Upper lobe of left lung (tissue), 6 donors: ENCODE measurements at regions not wholly inside any gene's neighbourhood (a gene's known extent, or its start where the extent isn't known, plus 50 kb on each side); places are given as distances from the start of the nearest gene placed in this dataset.

Source experiments
- ATAC-seq, 2 donors: fragments of 200-7000 bp; cut with Tn5 transposase; one replicate each; pipeline ENCODE4 v1.9.1; 2022; ENCODE audit warnings: mild to moderate bottlenecking in 2 of 2, moderate library complexity in 2 of 2; ENCODE audit not compliant: low FRiP score in 2 of 2
- DNase-seq, 2 donors: peaks; one replicate each; pipeline ENCODE4 v3.0.0-alpha.2; 2019 to 2020
- H3K27ac ChIP-seq, 4 donors: fragments of 200-600 bp; sonication (generic); one replicate each; pipeline ENCODE4 v1.5.1; 2016 to 2019
- H3K27me3 ChIP-seq, 4 donors: fragments of 200-600 bp; sonication (generic); one replicate each; pipeline ENCODE4 v1.5.1; 2017 to 2019
- H3K36me3 ChIP-seq, 4 donors: fragments of 200-600 bp; sonication (generic); one replicate each; pipeline ENCODE4 v1.5.1; 2016 to 2019
- H3K4me1 ChIP-seq, 4 donors: fragments of 200-600 bp; sonication (generic); one replicate each; pipeline ENCODE4 v1.5.1; 2018 to 2019
- H3K4me3 ChIP-seq, 4 donors: fragments of 200-600 bp; sonication (generic); one replicate each; pipeline ENCODE4 v1.5.1; 2017 to 2019; ENCODE audit warnings: mild to moderate bottlenecking in 2 of 4, moderate library complexity in 1 of 4
- H3K9me3 ChIP-seq, 4 donors: fragments of 200-600 bp; sonication (generic); one replicate each; pipeline ENCODE4 v1.5.1; 2018 to 2019
- EP300 ChIP-seq, 4 donors: sonication (generic); formaldehyde crosslinking; IDR thresholded peaks; one replicate each; pipeline ENCODE4 v1.5.1; 2017; ENCODE audit warnings: antibody characterized with exemption in 4 of 4, control low read depth in 2 of 4
- POLR2A ChIP-seq, 4 donors: fragments of 450-650 bp; IDR thresholded peaks; one replicate each; pipeline ENCODE4 v1.5.1; 2016 to 2017; ENCODE audit warnings: antibody characterized with exemption in 4 of 4, mild to moderate bottlenecking in 2 of 4
- POLR2AphosphoS5 ChIP-seq, 2 donors: sonication (generic); formaldehyde crosslinking; IDR thresholded peaks; one replicate each; pipeline ENCODE4 v1.5.1; 2017; ENCODE audit warnings: antibody characterized with exemption in 2 of 2
- WGBS, 2 donors: methylation state at CpG; one replicate each; pipeline ENCODE4 v1.1.5; 2017 to 2018; 5-methylcytosine and 5-hydroxymethylcytosine counted together
- TF ChIP-seq, protein P1 (sequence below), 6 experiments: fragments of 450-650 bp in 4 of 6; fragments of 200-600 bp in 2 of 6; sonication (generic) in 2 of 6; IDR thresholded peaks; one replicate each; pipeline ENCODE4 v1.5.1; 2016 to 2019; ENCODE audit warnings: antibody characterized with exemption in 6 of 6
- donor health status: DM: no; HTN: no; CAD: no; lungs with moderate emphysema.
- donor health status: DM: no; HTN: yes; CAD: no; lungs with severe emphysema.

DNA sequence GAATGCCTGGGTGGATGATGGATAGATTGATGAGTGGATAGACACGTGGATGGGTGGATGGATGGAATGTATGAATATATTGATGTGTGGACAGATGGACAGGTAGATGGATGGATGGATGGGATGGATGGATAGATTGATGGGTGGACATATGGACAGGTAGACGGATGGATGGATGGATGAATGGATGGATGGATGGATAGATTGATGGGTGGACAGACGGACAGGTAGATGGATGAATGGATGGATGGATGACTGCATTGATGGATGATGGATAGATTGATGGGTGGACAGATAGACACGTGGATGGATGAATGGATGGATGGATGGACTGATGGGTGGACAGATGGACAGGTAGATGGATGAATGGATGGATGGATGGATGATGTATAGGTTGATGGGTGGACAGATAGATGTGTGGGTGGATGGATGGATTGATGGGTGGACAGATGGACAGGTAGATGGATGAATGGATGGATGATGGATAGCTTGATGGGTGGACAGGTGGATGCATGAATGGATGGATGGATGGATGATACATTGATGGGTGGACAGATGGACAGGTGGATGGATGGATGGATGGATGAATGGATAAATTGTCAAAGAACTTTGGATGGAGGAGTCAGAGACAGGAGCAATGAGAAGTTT is 171.4 kb upstream of the AFDN start:
- TF ChIP-seq POLR2AphosphoS5 (IDR thresholded peaks at IDR 0.05): no peak
- no peak for TF ChIP-seq POLR2A (IDR thresholded peaks at IDR 0.05)
- TF ChIP-seq, protein P1, sequence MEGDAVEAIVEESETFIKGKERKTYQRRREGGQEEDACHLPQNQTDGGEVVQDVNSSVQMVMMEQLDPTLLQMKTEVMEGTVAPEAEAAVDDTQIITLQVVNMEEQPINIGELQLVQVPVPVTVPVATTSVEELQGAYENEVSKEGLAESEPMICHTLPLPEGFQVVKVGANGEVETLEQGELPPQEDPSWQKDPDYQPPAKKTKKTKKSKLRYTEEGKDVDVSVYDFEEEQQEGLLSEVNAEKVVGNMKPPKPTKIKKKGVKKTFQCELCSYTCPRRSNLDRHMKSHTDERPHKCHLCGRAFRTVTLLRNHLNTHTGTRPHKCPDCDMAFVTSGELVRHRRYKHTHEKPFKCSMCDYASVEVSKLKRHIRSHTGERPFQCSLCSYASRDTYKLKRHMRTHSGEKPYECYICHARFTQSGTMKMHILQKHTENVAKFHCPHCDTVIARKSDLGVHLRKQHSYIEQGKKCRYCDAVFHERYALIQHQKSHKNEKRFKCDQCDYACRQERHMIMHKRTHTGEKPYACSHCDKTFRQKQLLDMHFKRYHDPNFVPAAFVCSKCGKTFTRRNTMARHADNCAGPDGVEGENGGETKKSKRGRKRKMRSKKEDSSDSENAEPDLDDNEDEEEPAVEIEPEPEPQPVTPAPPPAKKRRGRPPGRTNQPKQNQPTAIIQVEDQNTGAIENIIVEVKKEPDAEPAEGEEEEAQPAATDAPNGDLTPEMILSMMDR (IDR thresholded peaks at IDR 0.05): no peak
- TF ChIP-seq EP300 (IDR thresholded peaks at IDR 0.05): no peak
- no peaks in the 10 kb centered on the region for H3K36me3 ChIP-seq
- H3K4me3 ChIP-seq: no peak overlapping the region
- DNase-seq (no peak), ATAC-seq (no peak)
- H3K4me1 ChIP-seq: no peaks in the 10 kb centered on the region
- H3K27ac ChIP-seq: no peak overlapping the region
- WGBS, 2 donors: 89 to 92% methylated on average over 4 of the region's 4 CpGs
- no peaks in the 10 kb centered on the region for H3K27me3 ChIP-seq
- H3K9me3 ChIP-seq: no peaks in the 10 kb centered on the region

DNA sequence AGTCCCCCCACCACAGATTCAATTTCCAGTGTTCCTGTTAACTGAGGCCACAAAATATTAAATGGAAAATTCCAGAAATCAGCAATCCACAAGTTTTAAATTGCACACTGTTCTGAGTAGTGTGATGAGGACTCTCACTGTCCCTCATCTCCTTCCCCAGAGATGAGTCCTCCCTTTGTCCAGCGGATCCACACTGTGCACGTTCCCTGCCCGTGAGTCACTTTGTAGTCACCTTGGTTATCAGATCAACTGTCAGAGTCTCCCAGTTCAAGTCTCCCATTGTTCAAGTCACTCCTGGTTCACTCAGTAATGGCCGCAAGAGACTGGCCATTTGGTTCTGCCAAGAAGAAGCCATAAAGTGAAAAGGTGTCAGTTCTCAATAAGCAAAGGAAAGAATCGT is 168.6 kb upstream of the AFDN start:
- H3K4me1 ChIP-seq: peaks cover 0 to 5% (median 0%) of the 10 kb centered on the region in 4 donors
- WGBS, 2 donors: 95 to 97% methylated on average over 5 of the region's 5 CpGs
- H3K9me3 ChIP-seq: no peaks in the 10 kb centered on the region
- H3K4me3 ChIP-seq: no peak overlapping the region
- no peaks in the 10 kb centered on the region for H3K27me3 ChIP-seq
- no peak overlapping the region for H3K27ac ChIP-seq
- H3K36me3 ChIP-seq: no peaks in the 10 kb centered on the region
- ATAC-seq: no peak
- no peak for DNase-seq
- TF ChIP-seq POLR2A (IDR thresholded peaks at IDR 0.05) (no peak), POLR2AphosphoS5 (IDR thresholded peaks at IDR 0.05) (no peak), EP300 (IDR thresholded peaks at IDR 0.05) (no peak)
- TF ChIP-seq, protein P1 (IDR thresholded peaks at IDR 0.05): no peak

DNA sequence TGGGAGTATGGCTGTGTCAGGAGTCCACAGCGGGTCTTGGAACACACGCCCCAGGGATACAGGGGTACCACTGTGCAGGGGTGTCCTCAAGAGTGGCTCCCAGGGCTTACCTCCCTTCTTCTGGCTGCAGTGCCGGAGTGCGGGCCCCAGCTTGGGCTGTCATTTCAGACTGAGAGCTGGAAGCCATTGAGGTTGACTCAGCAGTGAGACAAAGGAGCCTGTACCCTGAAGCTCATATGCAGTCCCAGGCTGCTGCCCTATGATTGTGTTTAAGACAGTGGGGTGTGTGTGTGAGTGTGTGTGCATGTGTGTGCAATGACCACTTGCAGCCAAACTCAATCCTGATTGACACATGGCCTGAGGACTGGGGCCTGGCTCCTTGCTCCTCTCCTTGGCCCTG is 167.7 kb upstream of the AFDN start:
- no peaks in the 10 kb centered on the region for H3K27me3 ChIP-seq
- ATAC-seq (no peak), DNase-seq (no peak)
- no peak overlapping the region for H3K4me3 ChIP-seq
- TF ChIP-seq POLR2AphosphoS5 (IDR thresholded peaks at IDR 0.05): no peak
- no peak for TF ChIP-seq EP300 (IDR thresholded peaks at IDR 0.05)
- no peak for TF ChIP-seq POLR2A (IDR thresholded peaks at IDR 0.05)
- TF ChIP-seq, protein P1 (IDR thresholded peaks at IDR 0.05): no peak
- no peaks in the 10 kb centered on the region for H3K36me3 ChIP-seq
- peaks cover 0 to 5% (median 0%) of the 10 kb centered on the region in 4 donors for H3K4me1 ChIP-seq
- WGBS, 2 donors: 81 to 85% methylated on average over 2 to 4 of the region's 4 CpGs
- H3K9me3 ChIP-seq: no peaks in the 10 kb centered on the region
- no peak overlapping the region for H3K27ac ChIP-seq

DNA sequence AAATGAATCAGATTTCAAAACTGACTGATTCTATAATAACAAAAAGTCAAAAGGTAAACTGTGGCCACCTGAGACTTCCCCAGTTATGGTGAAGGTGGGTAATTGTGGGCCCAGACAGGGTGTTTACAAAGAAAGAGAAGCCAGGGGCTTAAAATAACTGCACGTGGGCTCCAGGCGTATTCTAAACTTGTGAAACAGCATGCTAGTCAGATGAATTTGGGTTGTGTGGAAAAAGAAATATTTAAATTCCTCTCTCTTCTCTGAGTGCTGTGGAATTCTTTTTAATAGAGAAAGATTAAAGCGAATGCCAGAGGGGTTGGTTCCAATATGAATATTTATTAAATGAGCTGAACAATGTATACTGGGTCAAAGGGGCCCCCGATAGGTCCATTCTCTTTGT is 166.3 kb upstream of the AFDN start:
- WGBS, 2 donors: 83 to 84% methylated on average over 4 of the region's 4 CpGs
- no peak for ATAC-seq

More for the DNA sequence above, 166.3 kb upstream of the AFDN start:
- no peak overlapping the region for H3K27ac ChIP-seq
- peaks cover 0 to 5% (median 0%) of the 10 kb centered on the region in 4 donors for H3K4me1 ChIP-seq
- DNase-seq: no peak
- H3K27me3 ChIP-seq: no peaks in the 10 kb centered on the region
- no peak overlapping the region for H3K4me3 ChIP-seq
- TF ChIP-seq, protein P1 (IDR thresholded peaks at IDR 0.05): no peak
- TF ChIP-seq POLR2AphosphoS5 (IDR thresholded peaks at IDR 0.05) (no peak), EP300 (IDR thresholded peaks at IDR 0.05) (no peak), POLR2A (IDR thresholded peaks at IDR 0.05) (no peak)
- no peaks in the 10 kb centered on the region for H3K36me3 ChIP-seq
- H3K9me3 ChIP-seq: no peaks in the 10 kb centered on the region
